H4 (cell line): ENCODE measurements at regions not wholly inside any gene's neighbourhood (a gene's known extent, or its start where the extent isn't known, plus 50 kb on each side); places are given as distances from the start of the nearest gene placed in this dataset.

ENCODE experiments used
- DNase-seq: peaks from one replicate; pipeline ENCODE4 v3.0.0-alpha.2; 2015; ENCODE audit warnings: low spot score

DNA sequence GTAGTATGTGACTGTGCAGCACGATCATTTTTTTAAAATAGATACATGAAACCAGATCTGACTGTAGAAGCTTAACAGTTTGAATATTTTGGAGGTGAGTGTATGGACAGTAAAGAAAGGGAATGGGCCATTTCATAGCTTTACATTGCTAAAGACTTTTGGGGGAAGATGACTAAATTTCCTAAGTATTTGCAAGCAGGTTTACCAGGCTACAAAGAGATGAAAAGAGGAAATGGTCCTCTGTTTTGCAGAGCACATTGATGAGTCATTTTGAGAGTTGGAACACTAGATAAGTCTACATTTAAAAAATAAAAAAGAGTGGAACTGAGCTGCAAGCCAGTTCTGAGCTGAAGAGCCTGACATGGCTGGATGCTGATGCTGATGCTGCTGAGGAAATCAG lies 115.7 kb upstream of the LRATD1 start:
- no peak for DNase-seq

DNA sequence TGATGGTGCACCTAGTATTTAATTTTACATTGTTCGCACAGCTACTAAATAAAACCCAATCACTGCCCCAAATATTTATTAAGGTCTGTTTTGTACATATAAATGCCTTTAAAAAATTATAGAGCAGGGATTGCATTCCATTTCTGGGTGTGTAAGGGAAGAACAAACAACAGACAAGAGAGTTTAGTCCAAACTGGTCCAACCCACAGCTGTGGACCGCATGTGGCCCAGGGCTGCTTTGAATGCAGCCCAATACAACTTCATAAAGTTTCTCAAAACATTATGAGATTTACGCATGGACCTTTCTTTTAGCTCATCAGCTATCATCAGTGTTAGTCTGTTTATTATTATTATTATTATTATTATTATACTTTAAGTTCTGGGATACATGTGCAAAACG lies 114.8 kb upstream of the LRATD1 start:
- DNase-seq = no peak

DNA sequence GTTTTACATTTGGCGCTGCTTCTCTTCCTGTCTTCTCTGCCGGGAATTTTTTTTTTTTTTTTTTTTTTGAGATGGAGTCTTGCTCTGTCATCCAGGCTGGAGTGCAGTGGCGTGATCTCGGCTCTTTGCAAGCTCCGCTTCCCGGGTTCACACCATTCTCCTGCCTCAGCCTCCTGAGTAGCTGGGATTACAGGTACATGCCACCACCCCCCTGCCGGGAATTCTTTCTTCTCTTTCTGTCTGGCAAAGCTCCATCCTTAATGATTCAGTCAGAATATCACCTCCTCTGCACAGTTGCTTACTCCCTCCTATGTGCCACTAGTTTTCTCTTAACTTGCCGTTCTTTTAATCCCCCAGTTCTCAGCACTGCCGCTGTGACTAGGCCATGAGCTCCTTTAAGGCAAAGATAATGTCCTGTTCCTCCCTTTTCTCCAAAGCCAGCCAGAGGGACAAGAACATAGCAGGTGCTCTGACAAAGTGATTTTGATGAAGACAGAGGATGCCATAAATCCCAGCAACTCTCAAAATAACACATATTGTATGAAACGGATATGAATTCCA lies 112.1 kb upstream of the LRATD1 start:
- DNase-seq = no peak

DNA sequence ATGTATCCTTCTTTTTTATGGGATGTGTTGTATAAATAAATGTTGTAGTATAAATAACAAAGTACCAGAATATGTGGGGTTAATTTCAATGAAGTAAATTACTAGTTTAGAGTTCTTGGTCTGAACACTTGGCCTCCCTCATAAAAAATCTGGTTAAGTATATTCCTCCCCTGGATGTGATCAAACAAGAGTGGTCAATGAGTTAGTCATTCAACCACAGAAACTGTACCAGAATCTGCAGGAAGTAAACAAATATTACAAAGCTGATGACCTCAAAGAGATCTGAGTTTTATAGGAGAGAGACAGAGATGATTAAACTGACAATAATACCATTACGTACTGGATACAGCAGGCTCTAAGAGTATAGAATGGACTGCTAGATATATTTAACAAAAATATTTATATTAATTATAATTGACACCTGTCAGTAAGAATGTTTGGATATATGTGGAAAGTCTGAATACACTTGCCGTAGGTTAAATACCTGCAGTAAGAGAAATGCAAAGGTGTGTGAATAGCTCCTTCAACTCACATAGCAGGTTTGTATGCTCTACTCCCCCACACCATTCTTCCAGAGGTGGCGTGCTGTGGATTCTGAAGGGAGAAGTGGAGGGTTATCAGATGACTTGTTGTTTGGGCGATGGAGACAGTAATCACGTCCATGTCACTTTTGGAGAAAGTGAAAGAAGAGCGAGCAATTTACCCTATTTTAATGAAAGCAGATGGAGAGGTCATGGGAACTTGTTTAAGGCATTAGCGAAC lies 108.3 kb upstream of the LRATD1 start:
- DNase-seq = peak; percentile 77

DNA sequence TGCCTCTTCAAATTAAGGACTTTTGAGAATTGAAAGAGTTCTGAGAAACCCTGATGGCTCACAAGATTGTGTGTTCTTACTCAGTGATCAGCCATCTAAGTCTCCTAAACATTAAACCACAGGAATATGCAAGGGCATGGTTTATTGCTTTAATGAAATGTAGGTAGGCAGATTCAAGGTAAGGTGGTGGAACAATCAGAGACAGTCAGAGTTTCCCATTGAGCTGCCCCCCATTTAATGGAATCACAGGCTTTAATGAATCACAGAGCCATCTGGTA lies 107.8 kb upstream of the LRATD1 start:
- no peak for DNase-seq

DNA sequence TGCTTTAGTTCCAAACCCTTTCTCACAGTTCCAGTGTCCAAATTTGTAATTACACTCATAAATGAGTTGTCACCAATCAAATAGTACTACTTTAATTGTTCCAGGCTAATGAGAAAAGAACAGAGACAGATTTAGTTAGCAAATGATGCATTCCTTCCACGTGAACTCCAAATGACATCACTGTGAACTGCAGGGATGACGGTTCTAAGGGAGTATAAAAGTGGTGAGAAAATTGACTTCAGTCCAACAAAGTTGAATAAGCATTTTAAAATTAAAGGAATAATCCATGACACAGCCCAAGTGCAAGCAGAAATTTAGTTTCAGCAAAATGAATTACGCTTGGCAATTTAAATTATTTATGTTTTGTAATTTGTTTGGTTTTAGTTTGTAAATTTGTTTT lies 102.0 kb upstream of the LRATD1 start:
- DNase-seq = no peak

DNA sequence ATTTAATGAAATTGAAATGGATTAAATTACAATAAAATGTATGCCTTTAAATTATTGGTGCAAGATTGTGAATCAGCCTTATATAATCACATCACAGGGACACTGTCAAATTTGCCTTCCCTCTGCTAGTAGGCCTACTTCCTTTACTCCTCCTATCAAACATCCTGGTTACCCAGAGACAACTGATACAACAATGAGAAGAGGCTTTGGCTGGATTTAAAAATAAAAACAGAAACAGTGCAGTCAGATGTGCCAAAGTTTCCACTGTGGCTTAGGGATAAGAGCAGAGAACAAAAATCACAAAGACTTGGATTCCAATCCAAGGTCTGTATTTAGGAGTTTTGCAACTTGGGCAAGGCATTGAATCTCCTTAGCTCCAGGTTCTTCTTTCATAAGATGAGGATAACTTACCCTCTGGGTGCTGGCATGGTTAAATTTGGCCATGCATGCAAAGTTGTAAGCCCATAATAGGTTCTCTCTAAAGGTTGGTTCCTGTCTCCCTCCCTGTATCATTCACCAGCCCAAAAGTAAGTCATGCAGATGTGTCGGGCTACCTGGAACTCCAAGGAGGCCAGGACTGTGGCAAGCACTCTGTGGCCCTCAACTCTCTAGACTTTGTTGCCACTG lies 99.3 kb upstream of the LRATD1 start:
- DNase-seq = no peak

DNA sequence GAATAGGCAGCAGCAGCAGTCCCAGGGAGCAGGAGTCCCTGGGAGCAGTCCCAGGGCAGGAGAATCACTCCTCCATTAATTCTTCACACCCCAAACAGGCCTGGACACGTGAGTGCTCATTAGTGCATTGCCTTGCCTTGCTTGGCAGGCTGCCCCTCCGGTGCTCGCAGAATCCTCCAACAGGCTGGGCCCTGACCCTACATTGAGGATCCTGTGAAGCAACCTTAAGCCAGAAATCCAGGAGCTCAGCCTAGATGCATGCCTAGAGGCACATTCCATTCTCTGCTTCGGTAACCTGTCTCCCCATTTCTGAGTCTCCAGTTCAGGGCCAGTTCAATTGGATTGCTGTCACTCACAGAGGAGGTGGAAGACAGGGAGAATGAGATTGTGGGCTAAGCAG lies 97.4 kb upstream of the LRATD1 start:
- DNase-seq = no peak

DNA sequence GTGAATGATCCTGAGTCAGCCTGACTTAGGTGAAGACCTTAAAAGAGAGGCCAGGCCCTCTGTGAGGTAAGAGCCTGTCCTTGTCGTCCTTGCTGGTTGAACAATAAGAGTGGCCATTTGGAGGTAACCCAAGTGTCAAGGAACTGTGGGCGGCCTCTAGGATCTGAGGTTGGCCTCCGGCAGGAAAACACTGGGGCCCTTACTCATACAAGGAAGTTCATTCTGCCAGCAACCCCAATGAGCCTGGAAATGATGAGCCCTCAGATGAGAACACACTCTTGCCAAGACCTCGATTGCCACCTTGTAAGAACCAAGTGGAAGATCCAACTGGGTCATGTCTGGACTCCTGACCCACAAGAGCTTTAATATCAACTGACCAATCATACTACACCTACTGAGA lies 95.5 kb upstream of the LRATD1 start:
- no peak for DNase-seq

DNA sequence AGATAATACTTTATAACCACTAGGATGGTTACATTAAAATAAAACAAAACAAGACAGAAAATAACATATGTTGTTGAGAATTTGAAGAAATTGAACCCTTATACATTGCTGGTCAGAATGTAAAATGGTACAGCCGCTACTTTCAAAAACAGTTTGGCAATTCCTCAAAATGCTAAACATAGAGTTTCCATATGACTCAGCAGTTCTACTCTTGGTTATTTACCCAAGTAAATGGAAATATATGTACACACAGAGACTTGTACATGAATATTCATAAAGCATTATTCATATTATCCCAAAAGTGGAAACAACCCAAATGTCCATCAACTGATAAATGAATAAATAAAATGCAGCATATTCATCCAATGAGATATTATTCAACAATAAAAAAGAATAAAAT lies 92.5 kb upstream of the LRATD1 start:
- DNase-seq = peak; percentile 4

DNA sequence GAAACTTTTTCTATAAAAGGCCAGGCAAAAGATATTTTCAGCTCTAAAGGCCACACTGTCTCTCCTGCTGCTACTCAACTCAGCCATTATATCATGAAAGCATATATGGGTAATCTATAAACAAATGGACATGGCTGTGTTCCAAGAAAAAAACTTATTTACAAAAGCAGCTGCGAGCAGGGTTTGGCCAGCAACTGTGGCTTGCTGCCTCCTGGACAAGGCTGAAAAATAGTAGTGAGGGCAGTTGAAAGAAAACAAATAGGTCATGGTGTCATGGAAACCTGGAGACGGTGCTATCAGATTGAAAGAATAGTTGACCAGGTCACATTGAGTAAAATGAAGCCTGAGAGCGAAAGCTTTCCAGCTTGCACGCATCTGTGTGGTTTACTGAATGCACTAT lies 89.2 kb upstream of the LRATD1 start:
- peak; percentile 30 for DNase-seq

DNA sequence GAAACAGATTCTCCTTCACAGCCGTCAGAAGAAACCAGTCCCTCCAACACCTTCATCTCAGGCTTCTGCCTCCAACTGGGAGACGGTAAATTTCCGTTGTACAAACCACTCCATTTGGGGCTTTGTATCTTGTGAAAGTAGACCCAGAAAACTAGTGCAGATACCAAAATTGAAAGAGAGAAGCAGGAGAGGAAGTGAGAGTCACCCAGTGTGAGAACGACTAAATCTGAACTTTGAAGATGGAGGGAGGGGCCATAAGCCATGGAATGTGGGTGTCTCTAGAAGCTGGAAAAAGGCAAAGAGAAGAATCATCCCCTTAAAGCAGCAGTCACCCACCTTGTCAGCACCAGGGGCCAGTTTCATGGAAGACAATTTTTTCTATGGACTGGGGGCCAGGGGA lies 88.3 kb upstream of the LRATD1 start:
- DNase-seq = no peak

DNA sequence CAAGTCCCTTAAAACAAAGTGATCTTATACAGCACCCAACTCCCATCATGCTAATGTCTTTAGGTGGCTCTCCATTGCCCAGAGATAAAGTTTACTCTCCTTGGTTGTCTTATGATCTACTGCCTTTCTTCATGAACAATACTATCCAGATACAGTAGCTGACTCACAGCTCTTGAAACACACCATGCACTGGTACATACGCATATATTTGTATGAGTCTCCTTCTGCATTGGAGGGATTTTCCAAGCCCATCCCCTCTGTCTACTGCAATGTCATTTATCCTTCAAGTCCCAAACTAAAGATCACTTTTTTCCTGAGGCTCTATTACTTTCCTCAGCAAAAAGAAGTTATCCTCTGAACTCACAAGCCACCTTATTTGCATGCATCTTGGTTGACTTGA lies 84.7 kb upstream of the LRATD1 start:
- DNase-seq = no peak

DNA sequence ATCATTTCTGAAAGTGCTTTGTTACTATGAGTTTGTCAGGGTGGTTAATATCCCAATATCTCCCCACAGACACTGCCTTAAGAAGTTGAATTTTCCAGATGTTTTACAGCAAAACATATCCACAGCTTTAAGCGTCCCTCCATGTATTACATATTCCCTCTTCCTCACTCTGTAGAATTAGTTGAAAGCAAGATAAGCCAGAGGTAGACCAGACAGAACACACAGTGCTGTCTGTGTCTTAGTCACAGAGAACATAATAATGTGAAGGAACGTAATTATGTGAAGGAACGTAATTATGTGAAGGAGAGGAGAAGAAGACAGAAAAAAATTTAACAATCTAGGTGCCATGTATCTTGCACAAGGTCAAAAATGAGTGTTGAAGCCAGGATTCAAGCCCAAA lies 81.9 kb upstream of the LRATD1 start:
- DNase-seq = no peak

DNA sequence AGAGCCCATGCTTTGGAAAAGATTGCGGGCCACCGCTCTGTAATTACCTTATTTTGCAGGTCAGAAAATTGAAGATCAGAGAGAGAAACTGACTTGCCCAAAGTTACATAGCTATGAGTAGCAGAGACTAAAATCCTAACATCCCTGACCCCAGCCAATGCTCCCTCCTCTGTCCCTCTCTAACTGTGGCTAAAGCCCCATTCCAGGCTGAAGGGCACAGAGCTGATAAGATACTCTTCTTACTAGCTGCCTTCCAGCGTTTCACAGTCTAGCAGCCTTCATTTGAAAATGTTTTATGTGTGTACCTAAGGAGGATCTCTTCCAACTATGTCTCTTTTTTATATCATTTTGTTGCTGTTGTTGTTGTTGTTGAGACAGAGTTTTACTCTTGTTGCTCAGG lies 81.4 kb upstream of the LRATD1 start:
- DNase-seq = no peak

DNA sequence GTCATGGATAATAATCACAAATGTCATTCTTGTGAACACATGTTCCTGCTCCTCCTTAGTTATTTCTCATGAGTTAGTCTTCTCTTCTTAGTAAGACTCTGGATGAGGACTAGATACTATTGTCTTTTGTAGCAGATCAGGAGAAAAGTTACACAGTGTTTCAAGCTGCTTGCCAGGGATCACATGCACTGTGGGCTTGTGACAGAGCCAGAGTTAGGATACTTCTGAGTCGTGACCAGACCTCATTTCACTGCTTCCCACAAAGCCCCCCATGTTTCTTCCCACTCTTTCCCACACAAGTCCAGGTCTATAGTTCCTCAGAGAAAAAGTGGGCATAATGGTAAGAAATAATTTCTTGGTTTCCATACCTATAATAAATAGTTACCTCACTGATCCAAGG lies 80.2 kb upstream of the LRATD1 start:
- no peak for DNase-seq

DNA sequence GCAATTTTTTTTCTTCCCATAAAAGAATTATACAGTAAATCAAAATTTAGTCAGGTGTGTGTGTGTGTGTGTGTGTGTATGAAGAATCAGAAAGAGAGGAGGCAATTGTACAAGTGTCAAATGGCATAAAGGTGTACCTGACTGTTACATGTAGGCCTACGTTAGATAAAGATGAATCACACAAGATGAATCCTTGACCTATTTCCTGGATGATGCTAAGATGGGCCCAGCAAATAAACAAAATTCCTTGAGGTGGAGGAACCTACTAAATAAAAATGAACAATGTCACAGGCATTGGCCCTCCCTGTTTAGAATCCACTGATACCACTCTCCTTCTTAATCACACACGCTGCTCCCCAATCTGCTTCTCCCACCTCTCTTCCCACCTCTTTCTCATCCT lies 79.7 kb upstream of the LRATD1 start:
- no peak for DNase-seq

DNA sequence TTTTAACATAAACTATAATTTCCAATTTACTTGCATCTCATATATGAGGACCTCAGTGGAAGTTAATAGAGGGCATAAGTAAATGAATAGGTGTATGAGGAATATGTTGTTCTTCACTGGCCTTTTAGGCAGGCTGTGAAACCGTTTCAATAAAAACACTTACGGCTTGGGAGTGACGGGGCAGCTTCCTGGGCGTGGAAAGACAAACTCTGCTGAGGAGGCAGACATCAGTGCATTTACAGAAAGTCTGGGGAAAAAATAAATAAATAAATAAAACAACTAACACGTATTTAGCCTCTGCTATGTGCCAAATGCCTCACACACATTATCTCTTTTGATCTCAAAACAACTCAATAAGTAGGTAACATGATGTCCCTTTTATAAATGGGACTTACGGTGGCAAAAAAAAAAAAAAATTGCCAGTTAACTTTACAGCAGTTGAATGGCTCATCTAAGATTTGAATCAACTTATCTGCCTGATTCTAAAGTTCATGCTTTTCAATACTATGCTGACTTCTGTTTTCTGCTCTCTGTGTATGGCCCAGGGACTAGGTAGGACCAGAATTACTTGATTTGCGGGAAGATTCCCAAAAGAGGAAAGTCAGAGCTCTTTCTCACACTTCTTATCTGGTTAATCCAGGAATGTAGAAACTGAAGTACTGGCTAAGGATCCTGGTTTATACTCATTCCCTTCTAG lies 77.5 kb upstream of the LRATD1 start:
- DNase-seq = no peak

DNA sequence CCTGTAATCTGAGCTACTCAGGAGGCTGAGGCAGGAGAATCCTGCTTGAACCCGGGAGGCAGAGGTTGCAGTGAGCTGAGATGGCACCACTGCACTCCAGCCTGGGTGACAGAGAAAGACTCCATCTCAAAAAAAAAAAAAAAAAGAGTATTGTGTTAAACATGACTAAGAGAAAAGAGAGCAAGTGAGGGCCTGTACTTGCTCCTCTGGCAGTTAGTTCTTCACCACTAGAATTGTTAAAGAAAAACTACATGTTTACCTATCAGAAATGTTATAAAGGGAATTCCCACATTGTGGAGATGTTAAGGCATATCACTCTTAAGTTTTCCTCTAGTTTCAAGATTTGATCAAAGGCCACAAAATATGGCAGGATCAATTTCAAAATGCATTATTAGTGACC lies 75.4 kb upstream of the LRATD1 start:
- DNase-seq = no peak

DNA sequence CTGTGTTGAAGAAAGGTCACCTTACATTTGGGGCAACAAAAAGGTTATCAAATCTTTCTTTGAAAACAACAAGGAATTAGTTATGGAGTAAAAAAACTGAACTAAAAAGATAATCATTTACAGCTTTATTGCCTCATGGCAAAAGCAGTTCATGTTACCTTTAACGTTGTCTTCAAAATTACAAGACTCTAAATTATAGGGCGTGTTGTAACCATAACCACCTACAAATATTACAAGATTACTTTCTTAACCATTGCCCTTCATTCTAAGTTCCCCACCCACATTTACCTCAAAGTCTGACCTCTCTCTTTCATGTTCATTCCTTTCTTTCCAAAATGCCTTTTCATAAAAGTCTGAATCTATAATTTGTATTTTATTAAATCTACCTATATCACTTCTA lies 74.6 kb upstream of the LRATD1 start:
- DNase-seq = no peak

DNA sequence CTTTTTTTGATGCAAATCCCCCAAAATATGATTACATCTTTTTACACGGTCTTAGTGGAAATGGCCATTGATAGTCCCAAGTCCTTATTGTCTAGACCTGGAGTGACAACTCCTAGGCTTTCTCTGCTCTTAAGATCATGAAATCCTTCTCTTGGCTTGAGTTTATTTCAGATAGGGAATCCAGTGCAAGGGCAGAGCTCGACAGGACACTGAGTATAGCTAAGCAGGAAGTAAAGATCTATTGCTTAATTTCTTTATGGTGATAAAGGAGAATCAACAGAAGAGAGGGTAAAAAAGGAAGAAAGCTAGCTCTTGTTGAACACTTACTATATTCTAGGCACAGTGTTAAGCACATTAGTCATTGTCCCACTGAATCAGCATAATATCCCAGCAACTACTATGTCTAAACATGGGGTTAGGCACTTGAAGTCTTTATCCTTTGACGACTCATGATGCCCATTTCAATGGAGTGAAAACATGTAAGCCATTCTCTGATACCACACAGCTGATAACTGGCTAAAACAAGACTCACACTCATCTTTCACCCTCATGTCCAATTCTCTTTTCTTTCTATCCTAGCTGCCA lies 74.1 kb upstream of the LRATD1 start:
- no peak for DNase-seq

DNA sequence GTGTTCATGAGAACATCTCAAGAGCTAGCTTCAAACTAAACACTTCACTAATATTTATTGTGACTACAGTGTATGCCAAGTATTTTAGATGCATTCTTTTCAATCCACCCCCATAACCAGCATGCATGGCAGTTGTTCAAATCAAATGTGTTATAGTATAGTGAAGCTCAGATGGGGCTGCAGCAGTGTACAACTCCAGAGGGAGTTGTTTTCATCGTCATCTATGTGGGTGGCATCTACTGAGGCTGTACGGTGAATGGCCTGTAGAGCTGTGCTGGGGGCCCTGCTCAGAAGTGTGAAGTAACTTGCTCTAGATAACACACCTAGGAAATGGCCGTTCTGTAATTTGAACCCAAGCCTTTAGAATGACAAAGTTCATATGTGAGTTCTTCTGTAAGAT lies 71.8 kb upstream of the LRATD1 start:
- DNase-seq = no peak

DNA sequence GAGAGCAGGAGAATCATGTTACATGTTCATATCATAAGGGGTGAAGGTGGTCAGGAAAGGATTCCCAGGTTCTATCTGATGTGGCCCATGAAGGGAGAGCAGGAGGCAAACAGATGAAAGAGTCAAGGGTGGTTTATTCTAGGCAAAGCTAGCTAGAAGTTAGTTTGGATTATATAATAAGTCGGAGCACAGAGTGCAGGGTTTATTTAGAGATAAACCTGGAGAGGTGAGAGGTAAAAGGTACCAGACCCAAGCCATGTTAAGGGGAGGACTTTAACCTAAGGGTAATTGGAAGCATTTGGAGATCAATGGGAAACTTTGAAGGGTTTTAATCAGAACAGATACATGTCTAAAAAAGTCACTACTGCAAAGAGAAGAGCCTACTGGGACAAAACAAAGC lies 69.2 kb upstream of the LRATD1 start:
- DNase-seq = no peak
